Osteocyte (in vitro differentiated cells): ENCODE measurements at regions not wholly inside any gene's neighbourhood (a gene's known extent, or its start where the extent isn't known, plus 50 kb on each side); places are given as distances from the start of the nearest gene placed in this dataset.

Experiments
- DNase-seq: peaks from one replicate; pipeline ENCODE4 v3.0.0; 2021; ENCODE audit warnings: mixed read lengths; ENCODE audit not compliant: unreplicated experiment; ENCODE audit errors: extremely low spot score
- H3K27ac Mint-ChIP-seq: one replicate; pipeline ENCODE4 v1.8.0; 2021; ENCODE audit warnings: mild to moderate bottlenecking, mixed read lengths; ENCODE audit not compliant: unreplicated experiment
- H3K27me3 Mint-ChIP-seq: one replicate; pipeline ENCODE4 v1.8.0; 2021; ENCODE audit warnings: mixed read lengths; ENCODE audit not compliant: unreplicated experiment
- H3K36me3 Mint-ChIP-seq: one replicate; pipeline ENCODE4 v1.8.0; 2021; ENCODE audit warnings: mixed read lengths; ENCODE audit not compliant: unreplicated experiment
- H3K4me1 Mint-ChIP-seq: one replicate; pipeline ENCODE4 v1.8.0; 2021; ENCODE audit warnings: mixed read lengths; ENCODE audit not compliant: unreplicated experiment
- H3K4me3 Mint-ChIP-seq: one replicate; pipeline ENCODE4 v1.8.0; 2021; ENCODE audit warnings: mild to moderate bottlenecking, moderate library complexity, mixed read lengths; ENCODE audit not compliant: unreplicated experiment
- H3K9me3 Mint-ChIP-seq: one replicate; pipeline ENCODE4 v1.8.0; 2021; ENCODE audit warnings: mixed read lengths; ENCODE audit not compliant: unreplicated experiment
- CTCF ChIP-seq: fragments of 200-600 bp; sonication (generic); IDR thresholded peaks from 2 replicates; pipeline ENCODE4 v1.5.0; 2021; ENCODE audit warnings: antibody characterized with exemption, mild to moderate bottlenecking, moderate library complexity

DNA sequence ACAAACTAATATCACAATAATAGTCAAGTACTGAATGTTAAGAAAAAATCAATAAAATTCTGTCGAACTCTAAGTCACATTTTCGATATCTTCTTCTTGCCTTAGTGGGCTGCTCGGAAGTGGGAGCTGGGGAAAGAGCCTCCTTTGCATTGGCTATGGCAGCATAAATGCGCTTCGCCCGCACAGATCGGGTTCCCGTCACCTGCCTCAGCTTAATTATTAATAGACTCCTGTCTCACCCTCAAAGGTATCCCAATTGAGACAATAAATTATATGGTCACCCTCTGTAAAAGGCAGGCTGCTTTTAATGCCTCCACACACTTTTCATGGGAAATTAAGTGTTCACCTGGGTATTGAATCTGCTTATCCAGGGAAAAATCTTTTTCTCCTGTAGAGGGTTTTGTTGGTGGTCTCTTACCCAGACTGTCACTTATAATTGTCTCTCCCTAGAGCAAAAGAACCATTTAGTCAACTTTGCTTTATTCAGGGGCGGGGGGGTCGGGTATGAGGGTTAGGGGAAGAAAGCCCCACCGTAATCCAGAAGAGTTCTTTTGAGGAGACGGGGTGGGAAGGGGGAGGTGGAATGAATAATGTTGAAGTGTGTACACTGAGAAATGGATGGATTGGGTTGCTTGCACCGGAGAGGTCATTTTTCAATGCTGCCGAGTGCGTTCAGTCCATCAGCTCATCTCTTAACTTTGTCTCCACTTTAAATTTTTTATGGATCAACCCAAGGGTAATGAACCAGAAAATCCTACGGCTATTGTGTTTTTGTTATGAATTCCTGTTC, 682.6 kb upstream of the SGCG start:
- Mint-ChIP-seq H3K36me3 (no peaks in the 10 kb centered on the region), H3K9me3 (peaks cover 26% of the 10 kb centered on the region), H3K4me3 (no peak overlapping the region), H3K27ac (no peak overlapping the region), H3K27me3 (no peaks in the 10 kb centered on the region), H3K4me1 (peaks cover 2% of the 10 kb centered on the region)
- TF ChIP-seq CTCF: no peak
- no peak for DNase-seq

- H3K4me3 Mint-ChIP-seq: no peak overlapping the region
- H3K27me3 Mint-ChIP-seq: no peaks in the 10 kb centered on the region
- no peak for DNase-seq
- no peak for TF ChIP-seq CTCF
- no peaks in the 10 kb centered on the region for H3K36me3 Mint-ChIP-seq
- H3K4me1 Mint-ChIP-seq: peaks cover 2% of the 10 kb centered on the region
- peaks cover 24% of the 10 kb centered on the region for H3K9me3 Mint-ChIP-seq
- no peak overlapping the region for H3K27ac Mint-ChIP-seq
Measured at GRCh38 chr13:22499919-22500318, 680.9 kb upstream of the SGCG start.

DNA sequence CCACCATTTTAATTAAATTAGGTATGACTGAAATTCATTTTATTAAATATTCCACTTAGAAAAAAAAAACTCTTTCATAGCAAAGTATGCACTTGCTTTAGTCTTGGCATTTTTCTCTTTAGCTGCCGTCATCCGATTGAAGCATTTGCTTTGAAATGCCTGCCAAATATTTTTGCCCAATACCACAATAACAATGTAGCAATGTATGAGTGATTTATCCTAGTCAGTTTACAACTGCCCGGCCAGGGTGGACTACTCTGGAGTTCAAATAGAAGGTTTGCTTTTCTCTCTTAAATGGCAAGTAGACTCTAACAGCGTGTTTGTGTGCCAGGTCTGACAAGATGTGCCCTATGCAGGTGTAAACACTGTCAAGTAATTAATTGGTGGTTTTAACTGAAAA, 675.3 kb upstream of the SGCG start:
- Mint-ChIP-seq H3K4me3 (no peak overlapping the region), H3K36me3 (no peaks in the 10 kb centered on the region)
- DNase-seq: no peak

GRCh38 chr13:22506096-22506691, 674.6 kb upstream of the SGCG start:
- no peak for TF ChIP-seq CTCF
- no peak overlapping the region for H3K27ac Mint-ChIP-seq
- no peak overlapping the region for H3K4me3 Mint-ChIP-seq

More for the DNA sequence above, 675.3 kb upstream of the SGCG start:
- TF ChIP-seq CTCF: no peak
- Mint-ChIP-seq H3K9me3 (peaks cover 27% of the 10 kb centered on the region), H3K4me1 (no peaks in the 10 kb centered on the region), H3K27ac (no peak overlapping the region), H3K27me3 (no peaks in the 10 kb centered on the region)

GRCh38 chr13:22517544-22517943, 663.2 kb upstream of the SGCG start:
- H3K36me3 Mint-ChIP-seq: no peaks in the 10 kb centered on the region
- peaks cover 23% of the 10 kb centered on the region for H3K9me3 Mint-ChIP-seq
- no peak for DNase-seq
- no peaks in the 10 kb centered on the region for H3K27me3 Mint-ChIP-seq
- no peak overlapping the region for H3K27ac Mint-ChIP-seq
- H3K4me3 Mint-ChIP-seq: no peak overlapping the region
- no peak for TF ChIP-seq CTCF
- H3K4me1 Mint-ChIP-seq: no peaks in the 10 kb centered on the region

More at GRCh38 chr13:22506096-22506691, 674.6 kb upstream of the SGCG start:
- Mint-ChIP-seq H3K27me3 (no peaks in the 10 kb centered on the region), H3K36me3 (no peaks in the 10 kb centered on the region), H3K4me1 (no peaks in the 10 kb centered on the region), H3K9me3 (peaks cover 23% of the 10 kb centered on the region)
- no peak for DNase-seq
